ENCODE measurements at regions not wholly inside any gene's neighbourhood (a gene's known extent, or its start where the extent isn't known, plus 50 kb on each side); places are given as distances from the start of the nearest gene placed in this dataset.
"Not testable (repeated sequence)": the region's sequence is repeated elsewhere in the genome, so short reads cannot be mapped to it uniquely, and the experiment has no call there.

DNA sequence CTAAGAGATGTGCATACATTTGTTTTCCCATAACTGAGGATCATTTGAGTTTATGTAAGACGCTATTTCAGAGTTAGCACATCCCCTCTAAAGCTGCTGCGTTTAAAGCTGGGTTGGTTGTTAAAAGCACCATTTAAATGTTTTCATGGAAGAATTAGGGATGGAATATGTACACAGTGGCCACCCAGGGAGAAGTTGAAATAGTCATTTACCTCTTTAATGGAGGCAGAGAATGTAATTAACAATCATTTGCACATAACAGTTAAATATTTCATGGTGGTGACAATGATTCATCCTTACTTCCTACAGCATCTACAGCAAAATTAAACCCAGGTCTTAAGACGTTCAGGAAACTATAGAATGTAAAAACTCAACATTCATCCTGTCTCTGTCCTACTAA lies 100.3 kb downstream of the KIF4B start:
- no peak for DNase-seq (ENCODE audit: extremely low read depth in 1 of 2, low read depth in 1 of 2)

DNA sequence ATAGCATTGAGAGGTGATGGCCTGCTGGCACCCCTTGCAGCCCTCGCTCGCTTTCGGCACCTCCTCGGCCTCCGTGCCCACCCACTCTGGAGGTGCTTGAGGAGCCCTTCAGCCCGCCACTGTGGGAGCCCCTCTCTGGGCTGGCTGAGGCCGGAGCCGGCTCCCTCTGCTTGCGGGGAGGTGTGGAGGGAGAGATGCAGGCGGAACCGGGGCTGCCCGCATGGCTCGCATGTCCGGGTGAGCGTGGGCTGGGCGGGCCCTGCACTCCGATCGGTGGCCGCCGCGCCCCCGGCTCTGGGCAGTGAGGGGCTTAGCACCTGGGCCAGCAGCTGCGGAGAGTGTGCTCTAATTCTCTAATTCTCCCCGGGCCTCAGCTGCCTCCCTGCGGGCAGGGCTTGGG lies 101.1 kb downstream of the KIF4B start:
- no peak for DNase-seq (ENCODE audit: extremely low read depth in 1 of 2, low read depth in 1 of 2)

DNA sequence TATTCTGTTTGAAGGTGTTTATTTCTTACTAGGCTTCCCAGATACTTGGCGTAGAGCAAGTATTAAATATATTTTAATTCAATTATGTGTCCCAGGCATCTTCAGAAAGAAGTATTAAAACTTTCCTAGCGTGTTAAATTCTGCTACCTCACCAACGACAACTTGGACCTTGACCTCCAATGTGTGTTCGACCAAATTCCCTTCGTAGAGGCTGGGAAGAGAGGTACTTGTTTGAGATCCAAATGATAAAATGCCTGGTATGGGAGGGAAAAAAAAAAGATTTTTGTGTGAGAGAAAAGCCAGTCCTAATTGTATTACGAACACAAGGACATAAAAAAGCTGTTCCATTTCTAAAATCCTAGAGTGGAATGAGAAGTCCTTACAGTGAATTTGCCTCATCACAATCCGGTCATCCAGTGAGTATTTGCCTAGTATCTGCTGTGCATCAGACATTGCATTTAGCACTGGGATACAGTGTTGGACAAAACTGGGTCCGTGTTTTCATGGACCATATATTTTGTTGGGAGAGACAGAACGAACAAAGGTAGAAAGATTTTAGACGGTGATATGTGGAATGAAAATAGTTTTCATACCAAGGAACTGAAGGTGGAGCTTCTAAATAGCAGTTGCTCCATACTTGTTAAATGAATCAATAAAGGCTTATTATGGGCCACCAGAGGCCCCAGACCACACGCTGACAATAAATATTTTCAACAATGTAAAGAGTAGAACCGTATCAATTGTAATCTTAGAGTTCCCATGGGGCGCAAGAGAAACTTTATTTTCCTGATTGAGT lies 103.1 kb downstream of the KIF4B start:
- no peak for DNase-seq (ENCODE audit: extremely low read depth in 1 of 2, low read depth in 1 of 2)

DNA sequence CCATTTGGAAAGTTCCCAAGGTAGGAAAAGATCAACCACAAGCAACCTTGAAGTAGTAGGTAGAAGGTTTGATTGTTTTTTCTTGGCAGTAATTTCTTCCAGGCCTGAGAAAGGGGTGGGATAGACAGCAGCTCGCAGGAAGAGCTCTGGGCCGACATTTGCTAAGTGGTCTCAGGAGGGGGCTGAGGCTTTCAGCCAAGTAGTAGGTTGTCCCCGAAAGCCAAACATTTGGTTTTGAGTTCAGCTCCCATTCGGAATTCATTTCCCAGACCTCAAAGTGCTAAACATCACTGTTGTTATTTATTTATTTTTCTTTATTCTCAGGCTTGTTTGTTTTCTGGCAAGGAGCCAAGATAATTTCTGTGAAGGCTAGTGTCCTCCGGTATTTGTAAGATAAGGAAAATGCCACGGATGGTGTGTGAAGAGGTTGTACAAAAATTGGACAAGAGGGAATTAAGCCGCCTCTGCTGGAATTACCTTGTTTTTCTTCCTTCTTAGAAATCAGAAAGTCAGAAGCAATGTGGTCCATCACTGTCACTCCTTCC lies 112.1 kb downstream of the KIF4B start:
- DNase-seq (ENCODE audit: extremely low read depth in 1 of 2, low read depth in 1 of 2) = no peak

DNA sequence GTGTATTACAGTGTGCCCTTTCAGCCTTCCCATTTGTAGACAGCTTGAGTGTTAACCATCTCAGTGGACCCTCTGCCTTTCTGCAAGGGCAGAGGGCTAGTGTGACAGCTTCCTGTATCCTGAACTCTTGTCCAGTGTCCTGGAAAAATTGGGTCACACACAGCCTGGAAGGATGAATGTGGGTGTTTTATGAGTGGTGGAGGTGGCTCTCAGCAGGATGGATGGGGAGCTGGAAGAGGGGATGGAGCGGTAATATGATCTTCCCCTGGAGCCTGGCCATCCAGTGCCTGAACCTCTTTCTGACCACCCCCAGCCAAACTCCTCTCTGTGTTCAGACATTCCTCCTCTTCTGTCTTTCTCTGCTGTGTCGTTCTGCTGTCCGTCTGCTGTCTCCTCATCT lies 113.0 kb downstream of the KIF4B start:
- DNase-seq (ENCODE audit: extremely low read depth in 1 of 2, low read depth in 1 of 2) = no peak

DNA sequence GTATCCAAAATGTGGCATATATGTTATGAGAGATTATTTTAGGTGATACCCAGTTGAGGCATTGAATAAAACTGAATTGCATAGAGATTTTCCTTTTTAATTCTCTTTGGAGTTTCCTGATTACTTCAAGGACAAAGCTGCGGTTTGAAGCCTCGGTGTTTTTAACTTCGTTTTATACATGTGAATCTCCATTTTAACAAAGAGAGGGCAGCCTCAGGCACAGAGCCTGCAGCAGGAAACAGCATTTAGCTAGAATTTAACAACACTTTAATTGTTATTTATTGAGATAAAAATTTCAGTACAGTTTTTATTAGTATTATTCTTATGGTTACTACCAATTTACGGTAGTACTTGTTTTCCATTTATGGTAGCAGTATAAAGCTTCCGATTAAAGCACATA lies 114.0 kb downstream of the KIF4B start:
- DNase-seq (ENCODE audit: extremely low read depth in 1 of 2, low read depth in 1 of 2) = no peak

DNA sequence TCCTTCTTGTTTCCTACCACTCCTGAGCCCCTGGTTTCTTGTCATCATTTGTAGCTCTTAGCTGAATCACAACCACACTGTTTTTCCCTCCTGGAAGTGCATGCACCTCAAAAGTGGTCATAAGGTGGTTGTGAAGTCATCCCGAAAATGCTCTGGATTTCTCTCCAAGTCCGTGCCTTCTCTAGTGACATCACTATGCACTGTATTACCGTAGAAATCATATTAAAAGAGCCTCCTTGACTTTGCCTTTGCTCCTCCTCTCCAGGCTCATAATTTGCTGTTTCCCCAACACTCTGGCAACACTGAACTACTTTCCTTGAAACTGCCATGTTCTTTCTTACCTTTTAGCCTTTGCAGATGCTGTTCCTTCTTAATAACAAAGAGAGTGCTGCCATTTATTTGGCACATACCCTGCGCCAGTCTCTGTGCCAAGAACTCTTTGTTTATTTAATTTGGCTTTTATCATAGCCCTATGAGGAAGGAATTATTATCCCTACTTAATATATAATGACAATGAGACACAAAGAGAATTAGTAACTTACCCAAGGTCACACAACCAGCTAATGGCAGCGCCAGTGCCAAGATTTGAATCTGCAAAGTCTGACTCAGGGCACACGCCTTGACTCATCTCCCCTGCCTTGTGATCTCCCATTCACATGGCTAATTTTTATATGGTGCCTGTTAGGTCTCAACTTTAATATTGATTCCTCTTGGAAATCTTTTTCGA lies 115.4 kb downstream of the KIF4B start:
- DNase-seq (ENCODE audit: extremely low read depth in 1 of 2, low read depth in 1 of 2) = no peak

DNA sequence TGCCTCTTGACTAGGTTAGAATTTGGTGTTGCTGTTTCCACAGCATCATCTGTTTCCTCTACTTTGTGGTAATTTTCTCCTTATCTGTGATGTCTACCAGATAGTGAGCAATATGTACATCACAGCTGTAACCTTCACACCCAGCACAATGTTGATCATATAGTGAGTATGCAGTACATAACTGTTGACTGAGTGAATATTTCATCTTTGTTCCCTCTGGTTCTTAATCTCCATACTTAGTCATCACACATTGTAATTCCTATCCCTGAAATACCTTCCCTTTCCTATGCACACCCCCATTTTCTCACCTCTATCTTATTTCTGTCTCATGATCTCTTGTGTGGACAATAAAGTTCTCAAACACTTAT lies 115.9 kb downstream of the KIF4B start:
- DNase-seq (ENCODE audit: extremely low read depth in 1 of 2, low read depth in 1 of 2) = no peak

DNA sequence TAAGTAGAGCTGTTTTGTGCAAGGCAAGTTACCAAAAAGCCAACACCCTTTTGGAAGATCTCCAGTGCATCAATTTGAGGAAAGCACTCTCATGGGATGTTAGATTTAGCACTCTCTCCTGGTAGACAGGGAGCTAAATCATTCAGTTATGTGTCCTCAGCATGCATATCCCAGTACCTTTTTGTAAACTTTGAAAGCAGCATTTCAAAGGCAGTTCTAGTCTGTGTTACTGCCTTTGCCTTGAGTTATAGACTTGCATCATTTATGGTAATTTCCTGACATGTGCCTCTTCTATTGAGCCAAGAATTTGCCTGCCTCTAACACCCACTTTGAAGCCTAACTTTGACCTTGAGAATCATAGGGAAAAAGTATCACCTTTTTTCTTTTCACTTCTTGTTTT lies 120.6 kb downstream of the KIF4B start:
- no peak for DNase-seq (ENCODE audit: extremely low read depth in 1 of 2, low read depth in 1 of 2)

DNA sequence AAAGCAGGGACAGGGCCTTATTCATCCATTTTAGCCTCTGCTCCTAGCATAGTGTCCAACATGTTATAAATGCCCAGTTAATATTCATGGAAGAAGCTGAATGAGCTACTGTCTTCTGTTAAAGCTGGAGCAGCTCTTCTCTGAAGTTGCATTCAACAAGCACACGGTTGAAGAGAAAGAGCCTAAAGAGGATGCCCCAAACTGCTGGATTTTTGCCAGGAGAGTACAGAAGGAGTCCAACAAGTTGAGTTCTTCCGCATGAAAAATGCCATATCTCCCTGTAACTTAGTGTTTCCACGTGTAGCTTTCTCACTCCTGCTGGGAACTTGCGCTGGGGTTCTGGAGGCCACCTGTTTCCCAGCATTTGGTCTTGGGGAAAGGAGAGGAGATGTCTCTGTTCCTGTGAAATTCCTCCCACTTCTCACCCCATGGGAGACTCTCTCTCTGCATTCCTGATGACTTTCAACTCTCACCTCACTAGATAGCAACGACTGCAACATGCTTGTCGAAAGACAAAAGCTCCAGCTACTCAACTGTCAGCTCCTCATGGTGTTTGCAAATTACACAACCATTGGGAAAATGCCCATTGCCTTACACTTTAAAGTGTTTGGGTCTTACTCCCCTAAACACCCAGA lies 122.8 kb downstream of the KIF4B start:
- DNase-seq (ENCODE audit: extremely low read depth in 1 of 2, low read depth in 1 of 2) = no peak

DNA sequence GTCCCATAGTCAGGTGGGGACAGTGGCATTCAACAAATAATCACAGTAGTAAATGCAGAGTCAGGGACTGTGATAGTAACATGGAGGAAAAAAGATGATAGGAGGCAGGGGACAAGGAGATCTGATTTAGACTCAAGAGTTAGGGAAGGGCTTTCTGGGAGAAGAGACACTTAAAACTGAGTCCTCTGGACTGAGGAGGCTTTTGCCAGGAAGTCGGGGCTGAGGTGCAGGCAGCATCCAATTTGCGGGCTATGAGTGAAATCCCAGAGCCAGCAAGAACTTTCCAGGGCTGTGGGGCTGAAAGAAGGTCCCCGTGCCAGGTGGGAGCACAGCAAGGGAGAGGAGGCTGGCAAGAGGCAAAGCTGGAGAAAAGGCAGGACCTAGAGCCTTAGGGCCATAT lies 124.1 kb downstream of the KIF4B start:
- DNase-seq (ENCODE audit: extremely low read depth in 1 of 2, low read depth in 1 of 2) = no peak

DNA sequence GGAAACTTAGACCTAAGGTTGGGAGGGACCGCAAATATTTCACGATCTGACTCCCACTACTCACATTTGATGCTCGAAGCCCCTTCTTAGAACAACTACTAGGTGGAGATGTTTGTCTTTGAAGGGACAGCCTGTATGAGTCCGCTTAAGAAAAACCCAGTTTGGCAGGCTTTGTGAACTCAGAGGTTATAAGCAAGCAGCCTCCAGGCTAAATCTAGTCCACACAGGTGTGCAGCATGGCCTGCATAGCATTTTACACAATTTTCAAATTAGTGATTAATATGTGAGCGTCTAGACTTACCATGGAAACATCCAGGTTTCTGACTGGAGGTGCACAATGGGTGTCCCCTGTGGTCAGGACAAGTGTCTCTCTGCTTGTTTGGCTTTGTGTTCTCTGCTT lies 127.1 kb downstream of the KIF4B start:
- no peak for DNase-seq (ENCODE audit: extremely low read depth in 1 of 2, low read depth in 1 of 2)

DNA sequence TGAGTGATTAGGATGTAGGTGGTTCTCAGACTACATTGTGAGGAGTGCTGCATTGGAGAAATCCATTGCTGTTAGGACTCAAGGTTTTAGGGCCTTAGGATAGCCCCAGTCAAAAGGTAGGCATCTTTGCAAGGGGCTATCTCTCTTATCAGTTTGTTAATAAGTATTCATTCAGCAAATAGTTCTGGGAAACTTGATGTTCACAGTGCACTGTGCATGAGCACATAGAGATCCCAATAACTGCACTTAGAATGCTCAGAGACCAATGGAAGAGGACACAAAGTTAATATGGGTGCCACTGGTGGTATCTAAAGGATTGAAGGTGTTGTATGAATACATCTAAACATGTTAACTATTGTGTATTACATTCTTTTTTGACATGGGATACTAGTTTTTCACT lies 131.4 kb downstream of the KIF4B start:
- no peak for DNase-seq (ENCODE audit: extremely low read depth in 1 of 2, low read depth in 1 of 2)

DNA sequence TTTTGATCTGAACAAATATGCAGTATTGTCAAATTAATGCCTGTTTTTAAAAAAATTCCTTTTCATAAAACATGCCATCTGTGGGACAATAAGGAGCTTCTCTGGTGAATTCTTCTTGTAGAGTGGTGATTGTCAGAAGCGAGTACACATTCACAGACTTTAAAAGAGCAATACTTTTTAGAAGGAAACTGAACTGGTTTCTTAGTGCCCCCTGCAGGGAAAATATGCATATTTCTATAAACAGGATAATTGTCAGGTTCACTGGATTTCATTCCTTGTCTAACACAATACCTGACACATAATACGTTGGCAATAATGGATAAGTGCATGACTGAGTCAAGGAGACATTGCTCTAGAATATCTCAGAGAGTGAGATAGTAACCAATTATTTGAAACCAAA lies 133.7 kb downstream of the KIF4B start:
- no peak for DNase-seq (ENCODE audit: extremely low read depth in 1 of 2, low read depth in 1 of 2)

DNA sequence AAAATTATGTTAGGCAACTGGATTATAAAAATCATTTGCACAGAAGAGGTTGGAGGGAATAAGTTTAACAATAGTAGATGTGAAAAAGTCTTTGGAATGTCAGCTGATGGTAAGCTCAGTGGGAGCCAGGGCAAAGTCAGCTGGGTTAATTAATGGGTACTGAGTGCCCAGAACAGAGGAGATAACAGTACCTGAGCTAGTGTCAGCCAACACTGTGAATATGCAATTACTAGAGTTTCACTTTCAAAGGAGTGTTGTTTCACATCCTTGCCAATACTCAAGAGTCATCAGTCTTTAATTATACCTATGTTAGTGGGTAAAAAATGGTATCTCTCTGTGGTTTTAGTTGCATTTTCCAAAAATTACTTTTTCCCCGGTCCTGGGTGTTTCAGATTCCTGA lies 135.1 kb downstream of the KIF4B start:
- no peak for DNase-seq (ENCODE audit: extremely low read depth in 1 of 2, low read depth in 1 of 2)

DNA sequence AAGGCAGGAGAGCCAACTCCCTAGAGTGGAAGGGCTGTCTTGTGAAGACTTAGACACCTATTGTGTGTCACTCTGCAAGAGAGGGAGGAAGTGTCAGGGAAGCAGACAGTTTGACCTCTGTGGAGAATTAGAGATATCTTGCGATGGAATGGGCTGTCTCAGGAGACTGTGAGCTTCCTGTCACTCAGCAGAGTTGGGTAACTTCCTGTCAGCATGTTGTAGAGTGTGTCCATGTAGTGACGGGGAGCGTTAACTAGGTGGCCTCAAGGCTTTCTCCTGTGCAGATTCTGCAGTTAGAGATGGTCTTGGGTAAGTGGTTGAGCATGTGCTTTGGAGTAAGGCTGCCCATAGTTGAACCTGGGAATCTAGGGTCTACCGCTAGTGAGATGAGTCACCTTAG lies 136.5 kb downstream of the KIF4B start:
- no peak for DNase-seq (ENCODE audit: extremely low read depth in 1 of 2, low read depth in 1 of 2)

DNA sequence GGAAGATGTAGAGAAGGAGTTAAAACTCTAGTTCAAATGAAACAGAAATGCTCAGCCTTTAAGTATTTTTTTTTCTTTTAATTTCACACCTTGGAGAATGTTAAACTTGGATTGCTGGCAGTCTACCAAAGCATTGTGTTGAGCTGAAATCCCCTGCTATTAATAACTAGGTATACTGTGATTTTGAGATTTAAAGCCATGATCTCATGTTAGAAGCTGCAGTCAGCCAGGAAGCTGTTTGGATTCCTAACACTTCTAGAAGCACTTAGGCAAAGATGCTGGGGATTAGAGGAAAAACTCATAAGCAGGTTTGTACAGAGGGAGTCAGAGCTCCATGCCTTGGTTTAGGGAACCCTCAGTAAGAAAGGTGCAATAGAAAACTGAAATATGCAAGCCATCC lies 141.4 kb downstream of the KIF4B start:
- no peak for DNase-seq (ENCODE audit: extremely low read depth in 1 of 2, low read depth in 1 of 2)

DNA sequence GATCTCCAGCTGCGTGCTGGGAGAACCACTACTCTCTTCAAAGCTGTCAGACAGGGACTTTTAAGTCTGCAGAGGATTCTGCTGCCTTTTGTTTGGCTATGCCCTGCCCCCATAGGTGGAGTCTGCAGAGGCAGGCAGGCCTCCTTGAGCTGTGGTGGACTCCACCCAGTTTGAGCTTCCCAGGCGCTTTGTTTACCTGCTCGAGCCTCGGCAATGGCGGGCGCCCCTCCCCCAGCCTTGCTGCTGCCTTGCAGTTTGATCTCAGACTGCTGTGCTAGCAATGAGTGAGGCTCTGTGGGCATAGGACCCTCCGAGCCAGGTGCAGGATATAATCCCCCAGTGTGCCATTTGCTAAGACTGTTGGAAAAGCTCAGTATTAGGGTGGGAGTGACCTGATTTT lies 149.5 kb downstream of the KIF4B start:
- DNase-seq (ENCODE audit: extremely low read depth in 1 of 2, low read depth in 1 of 2) = not testable (repeated sequence)

DNA sequence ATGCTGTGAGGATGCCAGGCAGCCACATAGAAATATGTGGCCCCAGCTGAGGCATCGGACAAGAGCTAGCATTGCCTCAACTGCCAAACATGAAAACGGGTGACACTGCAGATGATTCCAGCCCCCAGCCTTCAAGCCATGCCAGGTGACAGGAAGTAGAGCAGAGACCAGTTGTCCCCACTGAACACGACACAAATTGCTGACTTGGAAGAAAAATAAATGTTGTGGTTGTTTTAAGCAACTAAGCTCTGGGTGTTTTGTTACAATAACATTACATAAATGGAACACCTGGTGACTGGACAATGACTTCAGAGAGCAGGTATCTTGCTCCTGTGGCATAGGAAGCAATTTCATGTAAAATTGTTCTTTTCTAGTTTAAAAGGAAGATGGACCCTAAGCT lies 154.2 kb downstream of the KIF4B start:
- no peak for DNase-seq (ENCODE audit: extremely low read depth in 1 of 2, low read depth in 1 of 2)

DNA sequence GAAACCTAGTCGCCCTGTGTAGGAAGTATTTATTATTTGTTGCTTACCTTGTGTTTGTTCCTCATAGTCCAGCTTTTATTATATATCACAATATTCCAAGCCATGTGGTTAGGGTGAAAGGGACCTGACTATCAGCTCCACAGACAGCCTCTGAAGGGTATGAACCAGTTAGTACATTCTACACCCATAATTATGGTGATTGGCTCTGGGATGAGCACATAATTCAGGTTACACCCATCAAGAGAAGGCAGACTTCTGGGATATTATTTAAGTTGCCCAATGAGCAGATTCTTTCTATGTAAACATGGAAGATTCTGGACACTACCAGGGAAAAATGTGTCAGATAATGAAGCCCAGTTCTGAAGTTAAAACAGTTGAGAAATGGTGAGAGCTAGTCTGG lies 168.0 kb downstream of the KIF4B start:
- DNase-seq (ENCODE audit: extremely low read depth in 1 of 2, low read depth in 1 of 2) = no peak

DNA sequence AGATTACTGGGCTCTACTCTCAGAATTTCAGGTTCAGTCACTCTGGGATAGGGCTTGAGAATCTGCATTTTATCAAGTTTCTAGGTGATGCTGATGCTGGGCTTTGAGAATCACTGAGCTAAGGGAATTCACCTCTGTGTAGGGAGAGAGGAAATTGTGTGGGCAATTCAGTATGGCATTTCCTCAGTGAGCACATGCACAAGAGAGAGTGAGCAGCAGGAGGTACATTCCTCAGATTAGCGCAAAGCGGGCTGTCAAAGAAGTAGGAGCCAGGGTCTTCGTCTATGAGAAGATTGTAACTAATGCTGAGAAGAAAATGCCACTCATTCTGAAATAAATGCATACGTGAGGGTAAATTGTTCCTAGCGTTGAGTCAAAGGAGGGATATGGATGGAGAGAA lies 175.9 kb downstream of the KIF4B start:
- no peak for DNase-seq (ENCODE audit: extremely low read depth in 1 of 2, low read depth in 1 of 2)

DNA sequence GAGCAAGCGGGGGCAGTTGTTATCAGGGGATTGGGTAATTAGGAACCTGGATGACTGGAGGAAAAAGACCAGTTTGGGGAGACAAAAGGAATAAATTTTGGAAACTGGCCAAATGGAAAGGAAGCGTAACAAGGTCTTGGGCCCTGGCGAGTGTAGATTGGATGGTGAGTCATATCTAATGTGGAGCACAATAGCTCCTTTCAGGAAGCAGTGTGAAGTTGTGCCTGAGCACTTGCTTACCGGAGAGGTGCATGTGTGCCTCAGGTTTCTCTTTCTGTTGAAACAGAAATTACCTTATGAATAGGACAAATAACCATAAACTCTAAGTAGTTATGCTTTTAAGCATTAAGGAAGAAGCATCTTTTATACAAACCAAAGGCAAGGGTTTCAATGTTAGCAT lies 176.4 kb downstream of the KIF4B start:
- no peak for DNase-seq (ENCODE audit: extremely low read depth in 1 of 2, low read depth in 1 of 2)

Data from activated CD8-positive, alpha-beta memory T cell treated with anti-CD3 and anti-CD28 coated beads for 1 hour (primary cell).